Natural killer cell (primary cell): ENCODE measurements at regions not wholly inside any gene's neighbourhood (a gene's known extent, or its start where the extent isn't known, plus 50 kb on each side); places are given as distances from the start of the nearest gene placed in this dataset.
"Not testable (repeated sequence)": the region's sequence is repeated elsewhere in the genome, so short reads cannot be mapped to it uniquely, and the experiment has no call there.

Experiments used
- ATAC-seq, 3 donors: fragments of 150-1000 bp in 2 of 3; fragments of 200-7000 bp in 1 of 3; cut with Tn5 transposase; 1 replicate in 1 of 3; 2 replicates in 2 of 3; pipeline ENCODE4 v1.10.0; 2021; ENCODE audit warnings: mild to moderate bottlenecking in 2 of 3, moderate library complexity in 2 of 3
- DNase-seq, 2 donors: peaks; one replicate each; pipeline versions ENCODE4 v3.0.0 to v3.0.0-alpha.2; 2013 to 2021; ENCODE audit warnings: mixed read lengths in 1 of 2
- H3K27ac ChIP-seq: one replicate; pipeline ENCODE4 v1.5.1; 2013; ENCODE audit warnings: mild to moderate bottlenecking, low read length
- H3K27me3 ChIP-seq: one replicate; pipeline ENCODE4 v1.6.1; 2013; ENCODE audit warnings: low read length; ENCODE audit not compliant: control insufficient read depth, insufficient read depth
- H3K36me3 ChIP-seq: one replicate; pipeline ENCODE4 v1.6.1; 2013; ENCODE audit warnings: low read length; ENCODE audit not compliant: control insufficient read depth, insufficient read depth
- H3K4me1 ChIP-seq: one replicate; pipeline ENCODE4 v1.6.1; 2013; ENCODE audit warnings: low read length; ENCODE audit not compliant: control insufficient read depth, insufficient read depth
- H3K4me3 ChIP-seq: one replicate; pipeline ENCODE4 v1.5.1; 2013; ENCODE audit warnings: low read length
- H3K9me3 ChIP-seq: one replicate; pipeline ENCODE4 v1.6.1; 2013; ENCODE audit warnings: low read length; ENCODE audit not compliant: control insufficient read depth, insufficient read depth
- H3K27ac Mint-ChIP-seq, 2 donors: one replicate each; pipeline ENCODE4 v1.8.0; 2022; ENCODE audit warnings: mild to moderate bottlenecking in 2 of 2, mixed read lengths in 2 of 2, moderate library complexity in 1 of 2
- H3K27me3 Mint-ChIP-seq, 2 donors: one replicate each; pipeline ENCODE4 v1.8.0; 2022; ENCODE audit warnings: low read depth in 2 of 2, mixed read lengths in 2 of 2
- H3K36me3 Mint-ChIP-seq: one replicate; pipeline ENCODE4 v1.8.0; 2022; ENCODE audit warnings: mixed read lengths
- H3K4me1 Mint-ChIP-seq, 2 donors: one replicate each; pipeline ENCODE4 v1.8.0; 2022; ENCODE audit warnings: mixed read lengths in 2 of 2
- H3K4me3 Mint-ChIP-seq: one replicate; pipeline ENCODE4 v1.8.0; 2022; ENCODE audit warnings: mild to moderate bottlenecking, moderate library complexity, mixed read lengths
- H3K9me3 Mint-ChIP-seq, 2 donors: one replicate each; pipeline ENCODE4 v1.8.0; 2022; ENCODE audit warnings: mixed read lengths in 2 of 2
- CTCF ChIP-seq: fragments of 200-600 bp; IDR thresholded peaks from one replicate; pipeline ENCODE4 v1.8.0; 2022; ENCODE audit warnings: antibody characterized with exemption
- WGBS: methylation state at CpG from one replicate; pipeline ENCODE4 v1.1.7; 2013; ENCODE audit warnings: missing lambda C conversion rate; ENCODE audit not compliant: insufficient coverage; 5-methylcytosine and 5-hydroxymethylcytosine counted together
- intact Hi-C: fragments of 100-400 bp; cut with micrococcal nuclease; formaldehyde crosslinking; loops from one replicate; pipeline ENCODE4 v1.14.2; 2022

- Mint-ChIP-seq H3K9me3 (peaks cover 3 to 8% of the 10 kb centered on the region in 2 donors), H3K36me3 (no peaks in the 10 kb centered on the region), H3K4me1 (no peaks in the 10 kb centered on the region), H3K27me3 (no peaks in the 10 kb centered on the region), H3K4me3 (no peak overlapping the region), H3K27ac (no peak overlapping the region)
- H3K27ac ChIP-seq: no peak overlapping the region
- H3K36me3 ChIP-seq: no peaks in the 10 kb centered on the region
- no peak for ATAC-seq
- no peak overlapping the region for H3K4me3 ChIP-seq
- no peaks in the 10 kb centered on the region for H3K4me1 ChIP-seq
- no peaks in the 10 kb centered on the region for H3K9me3 ChIP-seq
- no peak for TF ChIP-seq CTCF
- whole genome bisulfite sequencing: 100% methylated on average over 1 of the region's 1 CpG
- H3K27me3 ChIP-seq: no peaks in the 10 kb centered on the region
- intact Hi-C loops: no loop called here
- no peak for DNase-seq
Observed at GRCh38 chr11:22938691-22939090, 78.4 kb upstream of the CCDC179 start.

- 95% methylated on average over 3 of the region's 3 CpGs for WGBS
- intact Hi-C loops, H3K4me3 ChIP-seq, H3K4me3 Mint-ChIP-seq, H3K27ac Mint-ChIP-seq, H3K27ac ChIP-seq, H3K36me3 ChIP-seq, H3K27me3 Mint-ChIP-seq, H3K27me3 ChIP-seq, ATAC-seq, H3K4me1 Mint-ChIP-seq, H3K36me3 Mint-ChIP-seq, DNase-seq, H3K9me3 Mint-ChIP-seq, H3K9me3 ChIP-seq, H3K4me1 ChIP-seq: not testable (repeated sequence)
Observed at GRCh38 chr11:22941544-22941943, 81.3 kb upstream of the CCDC179 start.

GRCh38 chr11:22957786-22958185 is 97.5 kb upstream of the CCDC179 start:
- Histone ChIP-seq H3K27me3 (no peaks in the 10 kb centered on the region), H3K4me3 (no peak overlapping the region), H3K4me1 (no peaks in the 10 kb centered on the region), H3K9me3 (no peaks in the 10 kb centered on the region), H3K27ac (no peak overlapping the region), H3K36me3 (no peaks in the 10 kb centered on the region)
- Mint-ChIP-seq H3K4me1 (no peaks in the 10 kb centered on the region), H3K36me3 (no peaks in the 10 kb centered on the region), H3K27me3 (no peaks in the 10 kb centered on the region), H3K4me3 (no peak overlapping the region), H3K27ac (no peak overlapping the region), H3K9me3 (peaks cover 4 to 6% of the 10 kb centered on the region in 2 donors)
- TF ChIP-seq CTCF: no peak
- DNase-seq (no peak), ATAC-seq (no peak)
- intact Hi-C loops: no loop called here
- WGBS: no CpG with 5 or more reads among the region's 1 CpG

- H3K27me3 Mint-ChIP-seq: no peaks in the 10 kb centered on the region
- no peaks in the 10 kb centered on the region for H3K4me1 ChIP-seq
- TF ChIP-seq CTCF: no peak
- no peak overlapping the region for H3K27ac ChIP-seq
- H3K4me3 Mint-ChIP-seq: no peak overlapping the region
- H3K36me3 Mint-ChIP-seq: no peaks in the 10 kb centered on the region
- peaks cover 12 to 28% of the 10 kb centered on the region in 2 donors for H3K9me3 Mint-ChIP-seq
- H3K27ac Mint-ChIP-seq: no peak overlapping the region
- DNase-seq (no peak), ATAC-seq (no peak)
- no peaks in the 10 kb centered on the region for H3K36me3 ChIP-seq
- H3K4me1 Mint-ChIP-seq: no peaks in the 10 kb centered on the region
- H3K27me3 ChIP-seq: no peaks in the 10 kb centered on the region
- intact Hi-C loops: no loop called here
- WGBS: 94% methylated on average over 3 of the region's 3 CpGs
- no peak overlapping the region for H3K4me3 ChIP-seq
- peaks cover 3% of the 10 kb centered on the region for H3K9me3 ChIP-seq
Observed at GRCh38 chr11:22974251-22974650, 114.0 kb upstream of the CCDC179 start.
